Brain microvascular endothelial cell (primary cell): ENCODE measurements at regions not wholly inside any gene's neighbourhood (a gene's known extent, or its start where the extent isn't known, plus 50 kb on each side); places are given as distances from the start of the nearest gene placed in this dataset.

ENCODE experiments used
- DNase-seq: peaks from one replicate; pipeline ENCODE4 v3.0.0-alpha.2; 2020
- H3K27ac ChIP-seq: fragments of 250-450 bp; sonication (Bioruptor Pico); 2 replicates; pipeline ENCODE4 v1.5.1; 2020; ENCODE audit warnings: mild to moderate bottlenecking, moderate library complexity
- H3K27me3 ChIP-seq: fragments of 250-450 bp; sonication (Bioruptor Pico); replicated peaks from 2 replicates; pipeline ENCODE4 v1.5.1; 2020; ENCODE audit warnings: mild to moderate bottlenecking
- H3K36me3 ChIP-seq: fragments of 250-450 bp; sonication (Bioruptor Pico); replicated peaks from 2 replicates; pipeline ENCODE4 v1.5.1; 2020; ENCODE audit warnings: mild to moderate bottlenecking
- H3K4me3 ChIP-seq: 2 replicates; pipeline ENCODE4 v1.5.1; 2011; ENCODE audit warnings: low read depth, mild to moderate bottlenecking, control low read depth, low read length, moderate library complexity
- in situ Hi-C: cut with HindIII; loops from 2 replicates; pipeline ENCODE4 v1.10.0; 2017; ENCODE audit warnings: low sequenced_read_pairs, low pct_ligation_motif_present
- TF ChIP-seq, protein P1 (sequence below): IDR thresholded peaks from 2 replicates; pipeline ENCODE4 v1.5.1; 2011; ENCODE audit warnings: low read depth, mild to moderate bottlenecking, moderate library complexity, low read length, control low read depth, inconsistent platforms; ENCODE audit errors: missing control alignments

DNA sequence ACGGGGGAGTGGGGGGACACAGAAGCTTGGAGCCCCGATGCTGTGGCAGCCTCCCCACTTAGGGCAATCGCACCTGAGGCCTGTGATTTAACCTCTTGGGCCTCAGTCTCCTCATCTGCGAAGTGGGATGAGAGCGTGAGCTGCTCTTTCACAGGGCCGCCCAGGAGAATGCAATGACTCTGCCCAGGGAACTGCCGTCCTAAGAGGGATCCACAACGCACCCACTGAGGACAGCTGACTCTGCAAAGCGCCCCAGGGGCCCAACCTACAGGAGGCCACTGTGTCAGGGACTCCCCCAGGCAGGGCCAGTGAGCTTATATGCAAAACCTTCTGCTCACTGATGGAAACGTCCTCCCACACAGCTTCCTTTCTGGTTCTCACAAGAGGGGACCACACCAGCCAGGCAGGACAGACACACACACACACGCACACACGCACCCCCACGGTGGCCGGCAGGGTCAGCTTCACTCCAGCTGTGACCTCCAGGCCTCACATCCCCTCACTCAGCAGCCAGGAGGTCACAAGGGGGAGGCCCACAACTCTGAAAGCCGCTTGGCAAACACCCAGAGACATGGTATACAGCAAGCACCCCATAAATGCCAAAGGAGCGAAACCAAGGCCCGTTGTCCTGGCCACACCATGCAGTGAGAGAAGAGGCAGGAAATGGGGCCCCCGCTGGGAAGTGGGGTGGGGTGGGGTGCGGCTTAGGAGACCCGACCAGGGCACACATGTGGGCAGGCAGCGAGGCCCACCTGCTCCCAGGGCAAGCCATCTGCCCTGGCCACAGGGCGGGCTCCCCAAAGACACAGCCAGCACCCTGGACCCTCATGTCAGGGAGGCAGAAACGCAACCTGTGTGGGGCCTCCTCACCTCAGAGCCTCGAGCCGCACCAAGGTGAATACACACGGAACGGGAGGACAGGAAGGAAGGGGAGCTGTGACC is 73.3 kb downstream of the NCOR2 start:
- in situ Hi-C loops, result no loop called here
- TF ChIP-seq, protein P1, sequence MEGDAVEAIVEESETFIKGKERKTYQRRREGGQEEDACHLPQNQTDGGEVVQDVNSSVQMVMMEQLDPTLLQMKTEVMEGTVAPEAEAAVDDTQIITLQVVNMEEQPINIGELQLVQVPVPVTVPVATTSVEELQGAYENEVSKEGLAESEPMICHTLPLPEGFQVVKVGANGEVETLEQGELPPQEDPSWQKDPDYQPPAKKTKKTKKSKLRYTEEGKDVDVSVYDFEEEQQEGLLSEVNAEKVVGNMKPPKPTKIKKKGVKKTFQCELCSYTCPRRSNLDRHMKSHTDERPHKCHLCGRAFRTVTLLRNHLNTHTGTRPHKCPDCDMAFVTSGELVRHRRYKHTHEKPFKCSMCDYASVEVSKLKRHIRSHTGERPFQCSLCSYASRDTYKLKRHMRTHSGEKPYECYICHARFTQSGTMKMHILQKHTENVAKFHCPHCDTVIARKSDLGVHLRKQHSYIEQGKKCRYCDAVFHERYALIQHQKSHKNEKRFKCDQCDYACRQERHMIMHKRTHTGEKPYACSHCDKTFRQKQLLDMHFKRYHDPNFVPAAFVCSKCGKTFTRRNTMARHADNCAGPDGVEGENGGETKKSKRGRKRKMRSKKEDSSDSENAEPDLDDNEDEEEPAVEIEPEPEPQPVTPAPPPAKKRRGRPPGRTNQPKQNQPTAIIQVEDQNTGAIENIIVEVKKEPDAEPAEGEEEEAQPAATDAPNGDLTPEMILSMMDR, result no peak
- Histone ChIP-seq H3K27me3 (no peaks in the 10 kb centered on the region), H3K4me3 (no peak overlapping the region), H3K36me3 (peaks cover 33% of the 10 kb centered on the region), H3K27ac (no peak overlapping the region)
- no peak for DNase-seq

DNA sequence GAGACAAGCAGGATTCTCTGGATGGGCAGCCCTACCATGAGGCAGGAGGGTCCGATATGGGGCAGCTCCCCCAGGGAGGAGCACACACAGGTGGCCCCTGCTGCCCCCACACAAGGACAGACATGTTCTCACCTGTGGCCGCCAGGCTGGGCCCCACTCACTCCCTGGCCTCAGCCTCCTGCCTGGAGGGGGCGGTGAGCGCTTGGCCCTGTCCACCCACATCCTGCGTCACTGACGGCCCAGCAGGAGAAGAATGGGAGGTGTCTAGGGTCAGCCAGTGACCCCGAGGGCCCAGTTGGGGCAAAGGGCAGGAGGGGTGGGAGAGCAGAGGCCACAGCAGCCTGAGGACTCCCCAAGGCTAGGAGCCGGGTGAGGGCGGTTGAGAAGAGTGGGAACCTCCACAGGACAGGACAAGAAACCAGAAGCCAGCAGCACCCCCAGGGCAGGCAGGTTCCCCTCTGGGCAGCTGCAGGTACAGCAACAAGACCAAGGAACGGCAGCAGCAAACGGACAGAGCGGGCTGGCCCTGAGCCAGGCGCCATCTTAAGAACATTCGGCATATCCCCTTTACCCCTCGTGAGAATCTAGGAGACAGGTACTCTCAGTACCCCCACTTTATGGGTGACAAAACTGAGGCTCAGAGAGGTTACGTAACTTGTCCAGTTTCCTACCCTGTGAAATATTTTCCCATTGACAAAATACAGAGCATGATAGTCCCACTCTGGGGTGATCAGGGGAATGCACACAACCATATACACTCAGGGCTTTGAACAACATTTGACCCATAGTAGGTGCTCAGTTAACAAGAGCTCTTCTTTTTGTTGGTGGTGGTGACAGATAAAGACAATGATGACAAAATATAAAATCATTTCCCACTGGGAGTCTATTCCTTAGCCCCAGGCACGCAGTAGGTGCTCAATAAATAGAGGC is 74.3 kb downstream of the NCOR2 start:
- H3K27me3 ChIP-seq, result no peaks in the 10 kb centered on the region
- TF ChIP-seq, protein P1, result no peak
- DNase-seq, result no peak
- H3K36me3 ChIP-seq, result peaks cover 33% of the 10 kb centered on the region
- H3K27ac ChIP-seq, result no peak overlapping the region
- in situ Hi-C loops, result no loop called here
- no peak overlapping the region for H3K4me3 ChIP-seq

DNA sequence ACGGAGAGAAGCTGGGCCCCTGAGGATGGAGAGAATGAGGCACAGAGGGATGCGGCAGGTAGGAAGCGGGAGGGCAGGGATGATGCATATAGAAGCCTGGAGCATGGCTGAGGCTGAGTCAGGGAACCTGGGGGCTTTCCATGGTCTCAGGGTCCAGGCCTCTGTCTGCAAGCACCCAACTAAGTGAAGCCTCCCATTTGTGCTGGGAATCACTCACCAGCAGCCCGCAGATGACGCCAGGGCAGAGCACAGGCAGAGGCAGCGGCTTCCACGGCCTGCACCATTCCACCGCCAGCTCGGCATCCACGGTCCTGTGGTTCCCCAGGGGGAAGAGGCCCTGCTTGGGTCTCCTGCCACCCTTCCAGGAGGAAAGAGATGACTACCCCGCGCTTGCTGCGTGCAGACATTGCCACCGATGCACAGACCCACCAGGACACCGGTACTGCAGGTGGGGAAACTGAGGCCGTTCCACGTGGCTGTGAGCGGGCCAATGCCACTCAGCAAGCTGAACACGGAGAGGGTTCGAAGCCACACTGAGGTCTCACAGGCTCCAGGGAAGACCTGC is 75.5 kb downstream of the NCOR2 start:
- H3K4me3 ChIP-seq, result no peak overlapping the region
- no peaks in the 10 kb centered on the region for H3K27me3 ChIP-seq
- in situ Hi-C loops, result no loop called here
- peaks cover 33% of the 10 kb centered on the region for H3K36me3 ChIP-seq
- no peak overlapping the region for H3K27ac ChIP-seq
- no peak for DNase-seq
- TF ChIP-seq, protein P1, result no peak

DNA sequence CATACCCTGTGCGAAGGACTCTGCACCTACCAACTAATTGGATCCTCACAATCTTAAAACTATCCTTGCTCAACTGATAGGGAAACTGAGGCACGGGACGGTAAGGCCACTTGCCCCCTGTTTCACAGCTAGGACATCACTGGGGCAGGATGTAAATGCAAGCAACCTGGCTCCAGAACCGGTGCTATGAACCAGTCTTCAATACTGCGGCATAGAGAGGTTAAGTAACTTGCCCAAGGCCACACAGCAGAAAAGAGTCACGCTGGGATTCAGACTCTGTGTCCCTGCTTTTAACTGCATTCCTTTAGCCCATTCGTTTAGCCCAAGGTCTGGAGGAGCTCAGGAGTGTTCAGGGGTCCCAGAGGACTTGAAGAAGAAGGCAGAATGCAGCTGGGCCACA is 76.1 kb downstream of the NCOR2 start:
- TF ChIP-seq, protein P1, result no peak
- Histone ChIP-seq H3K27me3 (no peaks in the 10 kb centered on the region), H3K36me3 (peaks cover 35% of the 10 kb centered on the region), H3K27ac (no peak overlapping the region), H3K4me3 (no peak overlapping the region)
- no peak for DNase-seq
- in situ Hi-C loops, result no loop called here

DNA sequence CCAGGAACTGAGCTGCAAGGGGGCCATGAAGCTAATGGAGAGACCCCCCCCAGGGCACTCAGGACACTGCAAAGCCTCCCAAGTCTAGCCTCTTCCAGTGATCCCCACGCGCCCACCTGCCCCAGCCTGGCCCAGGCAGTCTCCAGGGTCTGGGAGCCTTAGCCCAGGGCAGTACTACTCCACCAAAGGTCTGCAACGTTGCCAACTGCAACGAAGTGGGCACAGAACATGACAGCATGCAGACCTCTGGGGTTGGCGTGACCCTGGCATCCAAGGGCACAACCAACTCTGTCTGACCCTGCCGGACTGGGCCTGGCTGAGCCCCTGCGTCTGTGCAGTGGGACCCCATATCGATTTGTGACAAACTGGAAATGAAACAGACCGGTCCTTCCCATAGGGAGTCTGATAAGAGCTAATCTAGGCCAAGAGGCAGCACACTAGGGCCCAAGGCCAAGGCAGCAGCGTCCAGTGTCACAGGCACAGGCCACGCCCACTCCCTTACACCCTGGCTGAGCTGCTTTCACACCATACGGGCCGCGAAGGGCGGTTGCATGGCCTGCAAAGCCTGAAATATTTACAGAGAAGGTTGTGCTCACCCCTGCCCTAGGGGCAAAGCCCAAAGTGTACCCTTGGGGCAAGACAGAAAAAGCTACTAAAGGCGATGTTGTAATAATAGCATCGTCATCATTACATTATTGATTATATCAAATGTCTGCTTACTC is 76.7 kb downstream of the NCOR2 start:
- in situ Hi-C loops, result no loop called here
- TF ChIP-seq, protein P1, result no peak
- DNase-seq, result no peak
- Histone ChIP-seq H3K4me3 (no peak overlapping the region), H3K27ac (no peak overlapping the region), H3K27me3 (no peaks in the 10 kb centered on the region), H3K36me3 (peaks cover 40% of the 10 kb centered on the region)
